H9 (cell line): ENCODE measurements at regions not wholly inside any gene's neighbourhood (a gene's known extent, or its start where the extent isn't known, plus 50 kb on each side); places are given as distances from the start of the nearest gene placed in this dataset.

Source experiments
- DNase-seq: peaks from one replicate; pipeline ENCODE4 v3.0.0-alpha.2; 2017
- H2AFZ ChIP-seq: one replicate; pipeline ENCODE4 v1.6.1; 2013; ENCODE audit warnings: mild to moderate bottlenecking, low read length, control low read depth, moderate library complexity
- H2AK5ac ChIP-seq: 2 replicates; pipeline ENCODE4 v1.6.1; 2013; ENCODE audit warnings: low read length, control low read depth, mixed read lengths; ENCODE audit not compliant: insufficient read length
- H2BK120ac ChIP-seq: one replicate; pipeline ENCODE4 v1.6.1; 2013; ENCODE audit warnings: low read depth, mild to moderate bottlenecking, low read length, control low read depth, inconsistent platforms; ENCODE audit not compliant: poor library complexity, severe bottlenecking
- H2BK12ac ChIP-seq: 2 replicates; pipeline ENCODE4 v1.6.1; 2013; ENCODE audit warnings: low read length, control low read depth, mixed read lengths, low read depth; ENCODE audit not compliant: insufficient read length
- H2BK15ac ChIP-seq: 2 replicates; pipeline ENCODE4 v1.6.1; 2013; ENCODE audit warnings: low read depth, low read length, control low read depth
- H2BK20ac ChIP-seq: one replicate; pipeline ENCODE4 v1.6.1; 2013; ENCODE audit warnings: low read depth, mild to moderate bottlenecking, low read length, control low read depth, inconsistent platforms; ENCODE audit not compliant: poor library complexity, severe bottlenecking
- H2BK5ac ChIP-seq: 2 replicates; pipeline ENCODE4 v1.6.1; 2013; ENCODE audit warnings: low read length, control low read depth, mixed read lengths; ENCODE audit not compliant: insufficient read length
- H3K14ac ChIP-seq: 2 replicates; pipeline ENCODE4 v1.6.1; 2013; ENCODE audit warnings: low read length, control low read depth; ENCODE audit not compliant: insufficient read depth
- H3K18ac ChIP-seq: 2 replicates; pipeline ENCODE4 v1.6.1; 2013; ENCODE audit warnings: low read depth, mild to moderate bottlenecking, mixed read lengths, low read length, control low read depth; ENCODE audit not compliant: insufficient read length
- H3K23ac ChIP-seq: 2 replicates; pipeline ENCODE4 v1.6.1; 2013; ENCODE audit warnings: low read length, control low read depth, mixed read lengths, low read depth; ENCODE audit not compliant: insufficient read length
- H3K23me2 ChIP-seq: 2 replicates; pipeline ENCODE4 v1.6.1; 2013; ENCODE audit warnings: low read depth, mild to moderate bottlenecking, mixed read lengths, low read length, control low read depth; ENCODE audit not compliant: insufficient read length, poor library complexity, severe bottlenecking
- H3K27ac ChIP-seq: 2 replicates; pipeline ENCODE4 v1.5.1; 2013; ENCODE audit warnings: low read length, control low read depth, mixed read lengths, low read depth; ENCODE audit not compliant: insufficient read length
- H3K27me3 ChIP-seq: 2 replicates; pipeline ENCODE4 v1.6.1; 2013; ENCODE audit warnings: low read length, control low read depth, inconsistent platforms; ENCODE audit not compliant: insufficient read depth
- H3K4ac ChIP-seq: 2 replicates; pipeline ENCODE4 v1.6.1; 2013; ENCODE audit warnings: low read depth, mild to moderate bottlenecking, control low read depth, inconsistent platforms, low read length, moderate library complexity
- H3K4me1 ChIP-seq: 2 replicates; pipeline ENCODE4 v1.6.1; 2013; ENCODE audit warnings: low read length, control low read depth, inconsistent platforms; ENCODE audit not compliant: insufficient read depth
- H3K4me2 ChIP-seq: 2 replicates; pipeline ENCODE4 v1.6.1; 2013; ENCODE audit warnings: low read length, control low read depth, mixed read lengths; ENCODE audit not compliant: insufficient read length, insufficient read depth
- H3K56ac ChIP-seq: 2 replicates; pipeline ENCODE4 v1.6.1; 2013; ENCODE audit warnings: low read depth, mild to moderate bottlenecking, mixed read lengths, low read length, control low read depth; ENCODE audit not compliant: insufficient read length
- H3K79me1 ChIP-seq: 2 replicates; pipeline ENCODE4 v1.6.1; 2013; ENCODE audit warnings: low read depth, mild to moderate bottlenecking, moderate library complexity, low read length, control low read depth, inconsistent platforms; ENCODE audit not compliant: insufficient read depth, poor library complexity, severe bottlenecking
- H3K79me2 ChIP-seq: 2 replicates; pipeline ENCODE4 v1.6.1; 2013; ENCODE audit warnings: low read length, control low read depth, inconsistent platforms; ENCODE audit not compliant: insufficient read depth
- H3K9ac ChIP-seq: 2 replicates; pipeline ENCODE4 v1.6.1; 2013; ENCODE audit warnings: low read length, control low read depth, mixed read lengths; ENCODE audit not compliant: insufficient read length; ENCODE audit errors: extremely low read depth
- H3K9me3 ChIP-seq: one replicate; pipeline ENCODE4 v1.6.1; 2013; ENCODE audit warnings: low read depth, low read length, inconsistent platforms; ENCODE audit not compliant: control insufficient read depth
- H3T11ph ChIP-seq: one replicate; pipeline ENCODE4 v1.6.1; 2013; ENCODE audit warnings: mild to moderate bottlenecking, low read length, control low read depth, inconsistent platforms
- H4K20me1 ChIP-seq: one replicate; pipeline ENCODE4 v1.6.1; 2013; ENCODE audit not compliant: control insufficient read depth, insufficient read length, insufficient read depth
- H4K5ac ChIP-seq: 2 replicates; pipeline ENCODE4 v1.6.1; 2013; ENCODE audit warnings: low read depth, mild to moderate bottlenecking, mixed read lengths, low read length, control low read depth; ENCODE audit not compliant: insufficient read length
- H4K8ac ChIP-seq: replicated peaks from 2 replicates; pipeline ENCODE4 v1.6.1; 2013; ENCODE audit warnings: low read length, control low read depth, mixed read lengths, low read depth; ENCODE audit not compliant: insufficient read length
- H4K91ac ChIP-seq: 2 replicates; pipeline ENCODE4 v1.6.1; 2013; ENCODE audit warnings: low read depth, mild to moderate bottlenecking, moderate library complexity, mixed read lengths, low read length, control low read depth; ENCODE audit not compliant: insufficient read length
- H3K27ac Mint-ChIP-seq, 3 experiments: 2 replicates in 2 of 3; 3 replicates in 1 of 3; pipeline ENCODE4 v1.8.0; 2020 to 2021; ENCODE audit warnings: mixed read lengths in 3 of 3, mild to moderate bottlenecking in 1 of 3, moderate library complexity in 1 of 3
- H3K27me3 Mint-ChIP-seq: 2 replicates; pipeline ENCODE4 v1.8.0; 2021; ENCODE audit warnings: low read depth, mild to moderate bottlenecking, moderate library complexity, mixed read lengths
- H3K36me3 Mint-ChIP-seq, 3 experiments: 2 replicates in 2 of 3; 3 replicates in 1 of 3; pipeline ENCODE4 v1.8.0; 2020 to 2021; ENCODE audit warnings: low read depth in 3 of 3, mixed read lengths in 3 of 3; ENCODE audit not compliant: insufficient read depth in 1 of 3
- H3K4me1 Mint-ChIP-seq, 2 experiments: 2 replicates each; pipeline ENCODE4 v1.8.0; 2020; ENCODE audit warnings: mixed read lengths in 2 of 2
- H3K4me3 Mint-ChIP-seq, 2 experiments: 2 replicates in 1 of 2; 3 replicates in 1 of 2; pipeline ENCODE4 v1.8.0; 2020 to 2021; ENCODE audit warnings: mild to moderate bottlenecking in 2 of 2, mixed read lengths in 2 of 2, moderate library complexity in 1 of 2
- H3K9me3 Mint-ChIP-seq, 2 experiments: 2 replicates in 1 of 2; 3 replicates in 1 of 2; pipeline ENCODE4 v1.8.0; 2020; ENCODE audit warnings: mild to moderate bottlenecking in 2 of 2, mixed read lengths in 2 of 2, moderate library complexity in 1 of 2
- WGBS: extraction: QIAGEN DNeasy Blood & Tissue Kit; methylation state at CpG from one replicate; pipeline ENCODE4 v1.1.7; 2013; ENCODE audit warnings: missing lambda C conversion rate, low lambda C conversion rate, mixed read lengths; ENCODE audit not compliant: insufficient read length; ENCODE audit errors: extremely low coverage; 5-methylcytosine and 5-hydroxymethylcytosine counted together
- TF ChIP-seq, protein P1 (sequence below): fragments of 200-600 bp; sonication (generic); conservative IDR thresholded peaks from 3 replicates; pipeline ENCODE4 v1.8.0; 2021; ENCODE audit warnings: antibody characterized with exemption, mild to moderate bottlenecking

- H3K79me2 ChIP-seq: no peaks in the 10 kb centered on the region
- H3K27ac ChIP-seq: no peak overlapping the region
- H3K56ac ChIP-seq: no peak overlapping the region
- no peak overlapping the region for H2BK12ac ChIP-seq
- no peak overlapping the region for H2BK120ac ChIP-seq
- H2BK15ac ChIP-seq: no peak overlapping the region
- H4K20me1 ChIP-seq: no peaks in the 10 kb centered on the region
- no peak overlapping the region for H2AFZ ChIP-seq
- Mint-ChIP-seq H3K9me3 (no peaks in the 10 kb centered on the region), H3K4me1 (peaks cover 45 to 48% of the 10 kb centered on the region in 2 experiments), H3K36me3 (peaks cover 0 to 7% (median 0%) of the 10 kb centered on the region in 3 experiments; a peak in 2 of 7 replicates), H3K27ac (peak overlapping the region; percentile 0 to 76 (median 7); a peak in 2 of 7 replicates), H3K27me3 (no peaks in the 10 kb centered on the region), H3K4me3 (no peak overlapping the region)
- no peak overlapping the region for H2BK5ac ChIP-seq
- H3K27me3 ChIP-seq: no peaks in the 10 kb centered on the region
- no peak for DNase-seq
- H3K23ac ChIP-seq: no peak overlapping the region
- no peak overlapping the region for H3K9ac ChIP-seq
- no peak overlapping the region for H4K8ac ChIP-seq
- H3K23me2 ChIP-seq: no peaks in the 10 kb centered on the region
- H3K4me1 ChIP-seq: peaks cover 5% of the 10 kb centered on the region; the same call in 1 of the 2 replicates
- H3K14ac ChIP-seq: no peak overlapping the region
- H3T11ph ChIP-seq: no peak overlapping the region
- H2AK5ac ChIP-seq: no peak overlapping the region
- no peaks in the 10 kb centered on the region for H3K9me3 ChIP-seq
- H3K4me2 ChIP-seq: no peak overlapping the region
- no peak overlapping the region for H4K91ac ChIP-seq
- TF ChIP-seq, protein P1, sequence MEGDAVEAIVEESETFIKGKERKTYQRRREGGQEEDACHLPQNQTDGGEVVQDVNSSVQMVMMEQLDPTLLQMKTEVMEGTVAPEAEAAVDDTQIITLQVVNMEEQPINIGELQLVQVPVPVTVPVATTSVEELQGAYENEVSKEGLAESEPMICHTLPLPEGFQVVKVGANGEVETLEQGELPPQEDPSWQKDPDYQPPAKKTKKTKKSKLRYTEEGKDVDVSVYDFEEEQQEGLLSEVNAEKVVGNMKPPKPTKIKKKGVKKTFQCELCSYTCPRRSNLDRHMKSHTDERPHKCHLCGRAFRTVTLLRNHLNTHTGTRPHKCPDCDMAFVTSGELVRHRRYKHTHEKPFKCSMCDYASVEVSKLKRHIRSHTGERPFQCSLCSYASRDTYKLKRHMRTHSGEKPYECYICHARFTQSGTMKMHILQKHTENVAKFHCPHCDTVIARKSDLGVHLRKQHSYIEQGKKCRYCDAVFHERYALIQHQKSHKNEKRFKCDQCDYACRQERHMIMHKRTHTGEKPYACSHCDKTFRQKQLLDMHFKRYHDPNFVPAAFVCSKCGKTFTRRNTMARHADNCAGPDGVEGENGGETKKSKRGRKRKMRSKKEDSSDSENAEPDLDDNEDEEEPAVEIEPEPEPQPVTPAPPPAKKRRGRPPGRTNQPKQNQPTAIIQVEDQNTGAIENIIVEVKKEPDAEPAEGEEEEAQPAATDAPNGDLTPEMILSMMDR: no peak
- H4K5ac ChIP-seq: no peak overlapping the region
- no peak overlapping the region for H3K4ac ChIP-seq
- no CpG with 5 or more reads among the region's 4 CpGs for WGBS
- no peak overlapping the region for H2BK20ac ChIP-seq
- H3K18ac ChIP-seq: no peak overlapping the region
- H3K79me1 ChIP-seq: no peaks in the 10 kb centered on the region
Measured at GRCh38 chr4:123787512-123788080, 391.0 kb downstream of the SPRY1 start.
